ENCODE measurements at regions not wholly inside any gene's neighbourhood (a gene's known extent, or its start where the extent isn't known, plus 50 kb on each side); places are given as distances from the start of the nearest gene placed in this dataset.
A peak's percentile ranks its signal among the peaks of the same experiment; 100 is the strongest.
"Not testable (repeated sequence)": the region's sequence is repeated elsewhere in the genome, so short reads cannot be mapped to it uniquely, and the experiment has no call there.

DNA sequence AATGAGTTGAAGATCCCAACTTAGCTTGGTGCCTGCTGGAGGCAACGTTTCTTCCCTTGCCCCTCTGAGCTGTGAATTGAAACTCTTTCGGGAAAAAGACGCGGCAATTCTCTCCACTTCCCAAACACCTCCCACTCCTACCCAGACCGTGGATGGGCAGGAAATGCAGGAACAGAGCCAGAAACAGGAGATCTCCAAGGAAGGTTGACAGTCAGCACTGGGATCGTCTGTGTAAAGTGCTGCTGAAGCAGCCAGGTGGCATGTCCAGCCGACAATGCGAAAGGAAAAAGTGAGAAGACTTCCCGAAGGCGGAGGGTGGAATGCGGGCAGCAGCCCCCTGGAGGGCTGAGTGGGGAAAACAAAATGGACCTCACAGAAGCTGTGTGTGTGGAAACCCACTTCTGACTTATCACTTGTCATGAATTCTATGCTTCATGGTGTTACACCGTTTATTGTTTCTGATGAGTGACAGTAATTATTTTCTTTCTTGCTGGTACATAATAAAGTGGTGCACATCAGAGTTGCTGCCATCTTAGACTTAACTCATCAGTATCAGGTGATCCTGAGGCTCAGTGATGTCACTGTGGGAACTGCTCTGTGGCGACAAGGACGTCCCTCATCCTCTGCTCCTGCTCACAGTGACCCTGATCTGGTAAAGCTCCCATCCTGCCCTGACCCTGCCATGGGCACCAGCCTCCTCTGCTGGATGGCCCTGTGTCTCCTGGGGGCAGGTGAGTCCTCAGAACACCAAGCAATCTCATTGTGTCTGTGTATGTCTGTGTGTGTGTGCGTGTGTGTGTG is 220.5 kb upstream of the PRSS1 start:
- Histone ChIP-seq H3K4me3 (ENCODE audit: low read length) (no peak overlapping the region), H3K36me3 (ENCODE audit: insufficient read depth, low read length) (no peaks in the 10 kb centered on the region), H2AFZ (ENCODE audit: low read length) (no peak overlapping the region), H3K9ac (ENCODE audit: low read length) (no peak overlapping the region), H4K20me1 (ENCODE audit: insufficient read depth, low read depth, low read length) (no peaks in the 10 kb centered on the region), H3K4me1 (ENCODE audit: low read length) (peaks cover 1% of the 10 kb centered on the region), H3K9me2 (replicated peaks; ENCODE audit: insufficient read depth, low read length) (no peaks in the 10 kb centered on the region), H3K4me2 (ENCODE audit: low read depth, low read length, poor library complexity, severe bottlenecking) (no peak overlapping the region), H3K27ac (ENCODE audit: low read length) (no peak overlapping the region), H3K9me3 (ENCODE audit: low read length) (no peaks in the 10 kb centered on the region), H3K27me3 (ENCODE audit: low read length) (no peaks in the 10 kb centered on the region), H3K79me2 (ENCODE audit: low read length) (no peaks in the 10 kb centered on the region)
- no peak for DNase-seq

DNA sequence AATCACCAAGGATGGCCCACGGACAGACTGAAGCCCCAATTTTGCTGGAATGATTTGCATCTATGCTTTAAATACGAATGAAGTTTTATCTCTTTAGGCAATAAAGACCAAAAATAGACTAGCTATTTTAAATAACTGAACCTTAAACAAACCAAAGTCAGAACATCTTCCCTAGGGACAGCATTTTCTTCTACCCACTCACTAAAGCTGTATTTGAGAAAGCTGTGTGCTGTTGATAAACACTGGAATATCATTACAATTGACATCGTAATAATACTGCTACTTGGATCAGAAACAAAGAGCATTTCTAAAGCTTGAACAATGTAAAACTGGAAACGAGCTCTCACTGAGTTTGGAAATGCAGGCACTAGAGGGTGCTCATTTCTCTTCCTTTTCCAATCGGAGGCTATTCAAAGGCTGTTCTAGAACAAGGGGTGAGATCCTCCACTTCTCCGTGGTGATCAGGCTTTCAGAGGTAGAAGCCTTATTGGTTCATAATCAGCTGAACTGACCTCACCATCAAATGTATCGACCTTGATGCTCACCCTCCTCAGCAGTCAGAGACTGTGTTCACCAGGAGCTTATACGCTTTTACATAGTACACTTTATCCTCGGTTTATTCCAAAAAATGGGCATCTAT is 225.3 kb upstream of the PRSS1 start:
- no peaks in the 10 kb centered on the region for H3K9me2 ChIP-seq (replicated peaks; ENCODE audit: insufficient read depth, low read length)
- no peak overlapping the region for H3K27ac ChIP-seq (ENCODE audit: low read length)
- no peaks in the 10 kb centered on the region for H3K36me3 ChIP-seq (ENCODE audit: insufficient read depth, low read length)
- H3K4me3 ChIP-seq (ENCODE audit: low read length), result no peak overlapping the region
- H3K9ac ChIP-seq (ENCODE audit: low read length), result no peak overlapping the region
- no peaks in the 10 kb centered on the region for H4K20me1 ChIP-seq (ENCODE audit: insufficient read depth, low read depth, low read length)
- peaks cover 2% of the 10 kb centered on the region; the same call in 1 of the 2 replicates for H3K27me3 ChIP-seq (ENCODE audit: low read length)
- peaks cover 7% of the 10 kb centered on the region for H3K4me1 ChIP-seq (ENCODE audit: low read length)
- no peaks in the 10 kb centered on the region for H3K79me2 ChIP-seq (ENCODE audit: low read length)
- H3K9me3 ChIP-seq (ENCODE audit: low read length), result no peaks in the 10 kb centered on the region
- H2AFZ ChIP-seq (ENCODE audit: low read length), result no peak overlapping the region
- DNase-seq, result no peak
- H3K4me2 ChIP-seq (ENCODE audit: low read depth, low read length, poor library complexity, severe bottlenecking), result no peak overlapping the region

DNA sequence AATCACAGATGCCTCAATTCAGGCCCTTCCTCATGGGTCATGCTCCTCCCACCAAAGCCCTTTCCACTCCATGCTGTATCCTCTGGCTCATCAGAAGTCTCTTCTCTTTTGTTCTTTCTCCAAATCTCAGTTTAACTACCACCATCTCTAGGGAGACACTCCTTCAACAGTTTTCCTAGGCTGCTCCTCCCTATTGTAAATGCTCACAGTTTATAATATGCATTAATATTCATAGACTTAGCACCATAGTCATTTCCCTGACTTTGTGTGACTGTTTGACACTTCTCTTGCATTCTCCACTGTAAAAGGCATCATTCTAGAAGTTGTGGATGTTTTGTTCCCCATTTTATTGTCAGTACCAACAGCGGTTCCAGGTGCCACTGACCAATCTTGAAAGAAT is 226.5 kb upstream of the PRSS1 start:
- Histone ChIP-seq H3K9ac (ENCODE audit: low read length) (no peak overlapping the region), H3K9me3 (ENCODE audit: low read length) (no peaks in the 10 kb centered on the region), H2AFZ (ENCODE audit: low read length) (no peak overlapping the region), H3K27ac (ENCODE audit: low read length) (no peak overlapping the region), H3K9me2 (replicated peaks; ENCODE audit: insufficient read depth, low read length) (no peaks in the 10 kb centered on the region), H3K4me2 (ENCODE audit: low read depth, low read length, poor library complexity, severe bottlenecking) (no peak overlapping the region), H4K20me1 (ENCODE audit: insufficient read depth, low read depth, low read length) (no peaks in the 10 kb centered on the region), H3K27me3 (ENCODE audit: low read length) (peaks cover 2% of the 10 kb centered on the region; the same call in 1 of the 2 replicates), H3K36me3 (ENCODE audit: insufficient read depth, low read length) (no peaks in the 10 kb centered on the region), H3K4me3 (ENCODE audit: low read length) (no peak overlapping the region), H3K79me2 (ENCODE audit: low read length) (no peaks in the 10 kb centered on the region), H3K4me1 (ENCODE audit: low read length) (peaks cover 7% of the 10 kb centered on the region)
- no peak for DNase-seq

DNA sequence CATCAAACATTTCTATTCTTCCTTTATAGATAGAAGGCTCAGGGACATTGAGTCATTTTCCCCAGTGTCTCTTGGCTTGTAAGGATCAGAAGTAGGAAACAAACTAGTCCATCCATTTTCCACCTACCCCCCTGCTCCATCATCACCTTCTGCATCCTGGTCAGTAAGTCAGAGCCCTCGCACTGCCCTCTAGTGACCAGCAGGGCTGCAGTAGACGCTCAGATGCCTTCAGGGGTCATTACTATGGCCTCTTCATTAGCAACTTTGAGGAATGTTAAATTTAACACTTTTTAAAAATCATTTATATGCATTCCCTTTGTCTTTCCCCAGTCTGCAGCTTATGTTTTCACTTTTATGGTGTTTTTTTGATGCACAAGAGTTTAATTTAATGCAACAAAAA is 228.4 kb upstream of the PRSS1 start:
- not testable (repeated sequence) for H3K9me2 ChIP-seq (replicated peaks; ENCODE audit: insufficient read depth, low read length); DNase-seq; H3K79me2 ChIP-seq (ENCODE audit: low read length); H3K4me1 ChIP-seq (ENCODE audit: low read length); H4K20me1 ChIP-seq (ENCODE audit: insufficient read depth, low read depth, low read length); H3K4me2 ChIP-seq (ENCODE audit: low read depth, low read length, poor library complexity, severe bottlenecking); H2AFZ ChIP-seq (ENCODE audit: low read length); H3K36me3 ChIP-seq (ENCODE audit: insufficient read depth, low read length); H3K4me3 ChIP-seq (ENCODE audit: low read length); H3K27me3 ChIP-seq (ENCODE audit: low read length); H3K27ac ChIP-seq (ENCODE audit: low read length); H3K9ac ChIP-seq (ENCODE audit: low read length); H3K9me3 ChIP-seq (ENCODE audit: low read length)

DNA sequence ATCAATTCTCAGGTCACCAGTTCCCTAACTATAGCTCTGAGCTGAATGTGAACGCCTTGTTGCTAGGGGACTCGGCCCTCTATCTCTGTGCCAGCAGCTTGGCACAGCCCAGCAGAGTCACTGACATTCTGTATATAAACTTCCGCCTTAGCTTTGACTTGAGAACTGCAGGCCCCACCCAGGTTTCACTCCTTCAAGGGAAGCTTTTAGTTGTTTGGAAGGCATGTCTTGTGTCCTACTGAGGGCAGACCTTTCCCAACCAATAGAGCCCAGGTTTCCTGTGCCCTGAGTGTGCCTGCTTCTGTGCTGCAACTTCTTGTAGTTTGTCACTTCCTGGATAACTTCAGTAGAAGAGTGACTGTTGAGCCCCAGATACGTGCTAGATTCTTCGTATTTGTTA is 228.8 kb upstream of the PRSS1 start:
- H3K9me2 ChIP-seq (replicated peaks; ENCODE audit: insufficient read depth, low read length); H3K27ac ChIP-seq (ENCODE audit: low read length); H3K4me1 ChIP-seq (ENCODE audit: low read length); H3K9ac ChIP-seq (ENCODE audit: low read length); DNase-seq; H3K79me2 ChIP-seq (ENCODE audit: low read length); H3K27me3 ChIP-seq (ENCODE audit: low read length); H3K36me3 ChIP-seq (ENCODE audit: insufficient read depth, low read length); H4K20me1 ChIP-seq (ENCODE audit: insufficient read depth, low read depth, low read length); H3K9me3 ChIP-seq (ENCODE audit: low read length); H3K4me2 ChIP-seq (ENCODE audit: low read depth, low read length, poor library complexity, severe bottlenecking); H2AFZ ChIP-seq (ENCODE audit: low read length); H3K4me3 ChIP-seq (ENCODE audit: low read length): not testable (repeated sequence)

DNA sequence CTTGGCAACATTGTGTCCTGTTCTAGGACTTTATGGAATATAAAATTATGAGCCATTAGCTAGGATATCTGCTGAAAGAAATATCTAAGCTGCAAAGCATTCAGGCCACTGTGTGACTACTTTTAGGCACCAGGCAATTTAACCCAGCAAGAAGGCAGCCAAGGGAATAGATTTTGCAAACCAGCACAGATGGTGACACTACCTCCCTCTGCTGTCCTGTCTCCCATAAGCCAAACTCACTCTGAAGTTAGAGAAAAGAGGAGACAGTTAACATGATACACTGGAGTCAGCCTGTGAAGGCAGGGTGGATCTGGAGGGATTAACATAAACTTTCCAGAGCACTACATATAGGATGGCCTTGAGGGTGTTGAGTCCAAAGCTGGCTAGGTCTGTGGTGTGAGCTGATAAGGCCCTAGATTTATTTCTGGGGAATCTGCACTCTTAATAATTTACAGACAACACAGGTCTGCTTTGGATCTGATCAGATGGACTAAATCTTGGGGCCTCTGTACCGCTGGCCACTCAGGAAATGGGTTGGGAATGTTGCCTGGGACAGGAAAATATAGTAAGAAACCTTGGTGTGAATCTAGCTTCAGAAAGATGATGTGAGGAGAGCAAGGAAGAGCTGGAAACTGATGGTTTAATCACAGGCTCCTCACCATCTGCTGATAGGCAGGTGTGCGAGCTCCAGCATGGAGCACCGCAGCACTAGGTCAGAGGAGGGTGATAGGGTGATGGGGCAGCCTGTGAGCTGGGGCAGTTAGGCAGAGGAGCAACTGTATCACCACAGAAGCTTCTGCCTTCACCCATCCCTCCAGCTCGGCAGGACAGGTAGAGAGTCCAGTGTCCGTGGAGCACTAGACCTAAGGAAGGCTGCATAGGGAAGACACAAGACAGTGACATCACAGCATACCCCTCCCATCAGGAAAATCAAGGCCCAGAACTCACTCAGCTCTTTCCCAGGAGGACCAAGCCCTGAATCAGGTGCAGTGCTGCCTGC is 229.9 kb upstream of the PRSS1 start:
- Histone ChIP-seq H3K27ac (ENCODE audit: low read length) (no peak overlapping the region), H3K4me1 (ENCODE audit: low read length) (peaks cover 7% of the 10 kb centered on the region), H4K20me1 (ENCODE audit: insufficient read depth, low read depth, low read length) (no peaks in the 10 kb centered on the region), H3K9me2 (replicated peaks; ENCODE audit: insufficient read depth, low read length) (no peaks in the 10 kb centered on the region), H3K9ac (ENCODE audit: low read length) (no peak overlapping the region), H3K79me2 (ENCODE audit: low read length) (no peaks in the 10 kb centered on the region), H2AFZ (ENCODE audit: low read length) (no peak overlapping the region), H3K27me3 (ENCODE audit: low read length) (peaks cover 2% of the 10 kb centered on the region; the same call in 1 of the 2 replicates), H3K36me3 (ENCODE audit: insufficient read depth, low read length) (no peaks in the 10 kb centered on the region), H3K9me3 (ENCODE audit: low read length) (no peaks in the 10 kb centered on the region), H3K4me3 (ENCODE audit: low read length) (no peak overlapping the region), H3K4me2 (ENCODE audit: low read depth, low read length, poor library complexity, severe bottlenecking) (no peak overlapping the region)
- DNase-seq, result peak; percentile 46

DNA sequence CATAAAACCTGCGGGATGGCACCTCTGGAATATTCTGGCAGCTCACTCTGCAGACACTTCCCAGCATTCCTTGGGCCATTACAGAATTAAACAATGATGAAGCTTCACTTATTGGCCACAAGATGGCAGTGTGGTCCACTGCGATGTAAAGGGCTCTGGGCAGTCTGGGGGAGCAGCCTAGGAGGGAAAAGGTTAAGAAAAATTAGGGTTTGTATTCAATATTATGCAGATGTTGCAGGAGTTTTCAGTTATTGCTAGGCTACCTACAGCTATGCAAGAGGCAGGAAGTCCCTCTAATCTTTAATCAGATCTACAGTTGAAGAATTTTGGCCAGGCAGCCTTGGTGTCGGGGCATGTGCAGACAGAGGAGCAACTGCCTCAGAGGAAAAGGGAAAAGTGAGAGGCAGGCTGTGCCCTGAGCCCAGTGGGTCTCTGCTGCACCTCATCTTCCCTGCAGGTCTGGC is 233.2 kb upstream of the PRSS1 start:
- no peak overlapping the region for H3K4me3 ChIP-seq (ENCODE audit: low read length)
- H3K9ac ChIP-seq (ENCODE audit: low read length), result no peak overlapping the region
- H3K9me2 ChIP-seq (replicated peaks; ENCODE audit: insufficient read depth, low read length), result no peaks in the 10 kb centered on the region
- H3K9me3 ChIP-seq (ENCODE audit: low read length), result no peaks in the 10 kb centered on the region
- no peak overlapping the region for H3K4me2 ChIP-seq (ENCODE audit: low read depth, low read length, poor library complexity, severe bottlenecking)
- H2AFZ ChIP-seq (ENCODE audit: low read length), result no peak overlapping the region
- H3K27me3 ChIP-seq (ENCODE audit: low read length), result no peaks in the 10 kb centered on the region
- H3K4me1 ChIP-seq (ENCODE audit: low read length), result no peaks in the 10 kb centered on the region
- peak; percentile 82 for DNase-seq
- no peaks in the 10 kb centered on the region for H3K36me3 ChIP-seq (ENCODE audit: insufficient read depth, low read length)
- no peaks in the 10 kb centered on the region for H3K79me2 ChIP-seq (ENCODE audit: low read length)
- H3K27ac ChIP-seq (ENCODE audit: low read length), result no peak overlapping the region
- no peaks in the 10 kb centered on the region for H4K20me1 ChIP-seq (ENCODE audit: insufficient read depth, low read depth, low read length)

DNA sequence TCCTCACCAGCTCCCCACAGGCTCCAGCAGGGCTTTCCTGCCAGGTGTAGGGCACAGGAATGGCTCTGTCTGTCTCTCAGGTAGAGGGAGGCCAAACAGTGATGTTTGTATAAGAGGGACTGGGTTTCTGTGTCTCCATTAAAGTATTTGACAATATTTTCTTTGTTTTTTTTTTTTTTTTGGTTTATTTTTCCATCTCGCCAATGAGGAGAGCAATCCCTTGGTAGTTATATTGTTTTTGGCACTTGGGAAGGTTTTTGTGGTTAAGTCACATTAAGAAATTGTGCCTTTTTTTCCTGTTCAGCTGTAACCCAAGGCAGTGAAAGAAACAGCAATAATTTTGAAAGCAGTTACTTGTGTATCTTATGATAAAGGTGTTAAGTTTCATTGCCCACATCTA is 234.6 kb upstream of the PRSS1 start:
- not testable (repeated sequence) for H4K20me1 ChIP-seq (ENCODE audit: insufficient read depth, low read depth, low read length); H3K27ac ChIP-seq (ENCODE audit: low read length); H3K9ac ChIP-seq (ENCODE audit: low read length); DNase-seq; H2AFZ ChIP-seq (ENCODE audit: low read length); H3K36me3 ChIP-seq (ENCODE audit: insufficient read depth, low read length); H3K4me1 ChIP-seq (ENCODE audit: low read length); H3K4me3 ChIP-seq (ENCODE audit: low read length); H3K79me2 ChIP-seq (ENCODE audit: low read length); H3K27me3 ChIP-seq (ENCODE audit: low read length); H3K9me2 ChIP-seq (replicated peaks; ENCODE audit: insufficient read depth, low read length); H3K4me2 ChIP-seq (ENCODE audit: low read depth, low read length, poor library complexity, severe bottlenecking); H3K9me3 ChIP-seq (ENCODE audit: low read length)

All from Karpas-422 (cell line).